Testis (tissue), 2 donors: ENCODE measurements at regions not wholly inside any gene's neighbourhood (a gene's known extent, or its start where the extent isn't known, plus 50 kb on each side); places are given as distances from the start of the nearest gene placed in this dataset.

Experiments
- POLR2A ChIP-seq: fragments of 450-650 bp; IDR thresholded peaks from one replicate; pipeline ENCODE4 v1.6.1; 2017; ENCODE audit warnings: antibody characterized with exemption, mild to moderate bottlenecking, moderate library complexity
- TF ChIP-seq, protein P1 (sequence below), 3 experiments: fragments of 450-650 bp in 2 of 3; fragments of 200-600 bp in 1 of 3; sonication (generic) in 1 of 3; IDR thresholded peaks; one replicate each; pipeline ENCODE4 v1.5.1; 2016 to 2019; ENCODE audit warnings: antibody characterized with exemption in 3 of 3, mild to moderate bottlenecking in 2 of 3, moderate library complexity in 1 of 3

GRCh38 chr9:129513282-129513681 is 107.6 kb downstream of the C9orf50 start:
- TF ChIP-seq, protein P1, sequence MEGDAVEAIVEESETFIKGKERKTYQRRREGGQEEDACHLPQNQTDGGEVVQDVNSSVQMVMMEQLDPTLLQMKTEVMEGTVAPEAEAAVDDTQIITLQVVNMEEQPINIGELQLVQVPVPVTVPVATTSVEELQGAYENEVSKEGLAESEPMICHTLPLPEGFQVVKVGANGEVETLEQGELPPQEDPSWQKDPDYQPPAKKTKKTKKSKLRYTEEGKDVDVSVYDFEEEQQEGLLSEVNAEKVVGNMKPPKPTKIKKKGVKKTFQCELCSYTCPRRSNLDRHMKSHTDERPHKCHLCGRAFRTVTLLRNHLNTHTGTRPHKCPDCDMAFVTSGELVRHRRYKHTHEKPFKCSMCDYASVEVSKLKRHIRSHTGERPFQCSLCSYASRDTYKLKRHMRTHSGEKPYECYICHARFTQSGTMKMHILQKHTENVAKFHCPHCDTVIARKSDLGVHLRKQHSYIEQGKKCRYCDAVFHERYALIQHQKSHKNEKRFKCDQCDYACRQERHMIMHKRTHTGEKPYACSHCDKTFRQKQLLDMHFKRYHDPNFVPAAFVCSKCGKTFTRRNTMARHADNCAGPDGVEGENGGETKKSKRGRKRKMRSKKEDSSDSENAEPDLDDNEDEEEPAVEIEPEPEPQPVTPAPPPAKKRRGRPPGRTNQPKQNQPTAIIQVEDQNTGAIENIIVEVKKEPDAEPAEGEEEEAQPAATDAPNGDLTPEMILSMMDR (IDR thresholded peaks at IDR 0.05) = no peak
- no peak for TF ChIP-seq POLR2A
